GM10248 (cell line): ENCODE measurements at regions not wholly inside any gene's neighbourhood (a gene's known extent, or its start where the extent isn't known, plus 50 kb on each side); places are given as distances from the start of the nearest gene placed in this dataset.
A peak's percentile ranks its signal among the peaks of the same experiment; 100 is the strongest.

Source experiments
- CTCF ChIA-PET: fragments of 300-600 bp; sonication (Branson Sonifier 250); formaldehyde crosslinking; extraction: SDS; loops from one replicate; lab custom pipeline; 2021; ENCODE audit warnings: antibody characterized with exemption; lab: Yijun Ruan, JAX
- POLR2A ChIA-PET: fragments of 350-650 bp; sonication (Branson Sonifier 250); formaldehyde crosslinking; extraction: SDS; loops from one replicate; lab custom pipeline; 2020; ENCODE audit warnings: antibody characterized with exemption; lab: Yijun Ruan, JAX
- DNase-seq: peaks from one replicate; pipeline ENCODE4 v3.0.0; 2012; ENCODE audit errors: extremely low spot score
- CTCF ChIP-seq: IDR thresholded peaks from 2 replicates; pipeline ENCODE4 v1.5.1; 2012; ENCODE audit warnings: mild to moderate bottlenecking, low read depth; ENCODE audit errors: extremely low read depth, missing control alignments, control extremely low read depth

- no peak for DNase-seq
- TF ChIP-seq CTCF = no peak
- ChIA-PET CTCF (no interaction called here), POLR2A (no interaction called here)
Observed at GRCh38 chr14:48429512-48429911, 754.1 kb upstream of the MDGA2 start.

GRCh38 chr14:48417715-48418500 is 742.5 kb upstream of the MDGA2 start:
- TF ChIP-seq CTCF = no peak

GRCh38 chr14:48401321-48401720 is 725.9 kb upstream of the MDGA2 start:
- DNase-seq = no peak
- POLR2A ChIA-PET = no interaction called here
- CTCF ChIA-PET = no interaction called here
- no peak for TF ChIP-seq CTCF

More at GRCh38 chr14:48417715-48418500, 742.5 kb upstream of the MDGA2 start:
- CTCF ChIA-PET = interaction anchor here (1.1 kb wide), 1 partner anchor 9 kb away, joined by 3 read pairs; no protein-coding TSS in a partner anchor
- POLR2A ChIA-PET = no interaction called here
- no peak for DNase-seq

GRCh38 chr14:48398675-48399282 is 723.4 kb upstream of the MDGA2 start:
- CTCF ChIA-PET = interaction anchor here (0.9 kb wide), 1 partner anchor 481 kb away, joined by 3 read pairs; no protein-coding TSS in a partner anchor

GRCh38 chr14:48391661-48392060 is 716.3 kb upstream of the MDGA2 start:
- ChIA-PET POLR2A (no interaction called here), CTCF (no interaction called here)

More at GRCh38 chr14:48398675-48399282, 723.4 kb upstream of the MDGA2 start:
- POLR2A ChIA-PET = no interaction called here
- peak; percentile 57 for TF ChIP-seq CTCF
- peak; percentile 9 for DNase-seq

More at GRCh38 chr14:48391661-48392060, 716.3 kb upstream of the MDGA2 start:
- TF ChIP-seq CTCF = no peak
- DNase-seq = no peak
